Caco-2 (cell line): ENCODE measurements at regions not wholly inside any gene's neighbourhood (a gene's known extent, or its start where the extent isn't known, plus 50 kb on each side); places are given as distances from the start of the nearest gene placed in this dataset.

Source experiments
- BruUV-seq: library from RNA; stranded (reverse); fragments of 400-500 nt; replicated peaks from 2 replicates; lab custom pipeline; 2021; lab: Mats Ljungman, UMichigan
- CTCF ChIA-PET: fragments of 300-600 bp; sonication (Branson Sonifier 250); formaldehyde crosslinking; loops from one replicate; lab custom pipeline; 2022; ENCODE audit warnings: antibody characterized with exemption; lab: Charles Lee
- POLR2A ChIA-PET: fragments of 300-600 bp; sonication (Branson Sonifier 250); formaldehyde crosslinking; loops from one replicate; lab custom pipeline; 2022; ENCODE audit warnings: antibody characterized with exemption; lab: Charles Lee
- DNase-seq, 2 experiments: peaks; one replicate each; pipeline versions ENCODE4 v3.0.0 to v3.0.0-alpha.2; 2020 to 2022
- H3K27me3 ChIP-seq: replicated peaks from 2 replicates; pipeline ENCODE4 v1.6.0; 2011; ENCODE audit warnings: low read length; ENCODE audit not compliant: control insufficient read depth, insufficient read depth
- H3K36me3 ChIP-seq: 2 replicates; pipeline ENCODE4 v1.5.1; 2011; ENCODE audit warnings: low read length; ENCODE audit not compliant: control insufficient read depth, insufficient read depth
- H3K4me1 ChIP-seq: fragments of 250-450 bp; sonication (Bioruptor Pico); 2 replicates; pipeline ENCODE4 v1.5.1; 2020; ENCODE audit warnings: mild to moderate bottlenecking
- H3K4me3 ChIP-seq: 2 replicates; pipeline ENCODE4 v1.5.1; 2011; ENCODE audit warnings: low read depth, mild to moderate bottlenecking, control low read depth, low read length
- H3K9me3 ChIP-seq: fragments of 250-450 bp; sonication (Bioruptor Pico); 2 replicates; pipeline ENCODE4 v1.5.1; 2020; ENCODE audit warnings: mild to moderate bottlenecking, moderate library complexity
- H3K27ac Mint-ChIP-seq: one replicate; pipeline ENCODE4 v1.8.0; 2022; ENCODE audit warnings: mixed read lengths; ENCODE audit not compliant: unreplicated experiment
- H3K27me3 Mint-ChIP-seq: one replicate; pipeline ENCODE4 v1.8.0; 2022; ENCODE audit warnings: mixed read lengths; ENCODE audit not compliant: insufficient read depth, unreplicated experiment
- H3K36me3 Mint-ChIP-seq: one replicate; pipeline ENCODE4 v1.8.0; 2022; ENCODE audit warnings: mild to moderate bottlenecking, mixed read lengths; ENCODE audit not compliant: insufficient read depth, unreplicated experiment
- H3K4me1 Mint-ChIP-seq: one replicate; pipeline ENCODE4 v1.8.0; 2022; ENCODE audit warnings: low read depth, mixed read lengths; ENCODE audit not compliant: unreplicated experiment
- H3K4me3 Mint-ChIP-seq: one replicate; pipeline ENCODE4 v1.8.0; 2022; ENCODE audit warnings: mild to moderate bottlenecking, moderate library complexity, mixed read lengths; ENCODE audit not compliant: unreplicated experiment
- H3K9me3 Mint-ChIP-seq: one replicate; pipeline ENCODE4 v1.8.0; 2022; ENCODE audit warnings: mixed read lengths; ENCODE audit not compliant: unreplicated experiment
- intact Hi-C: fragments of 100-400 bp; cut with micrococcal nuclease; formaldehyde crosslinking; loops from one replicate; pipeline ENCODE4 v1.10.0; 2022; ENCODE audit not compliant: unreplicated experiment
- TF ChIP-seq, protein P1 (sequence below), 2 experiments: fragments of 200-600 bp in 1 of 2; IDR thresholded peaks; 1 replicate in 1 of 2; 2 replicates in 1 of 2; pipeline versions ENCODE4 v1.5.1 to v1.8.0; 2011 to 2022; ENCODE audit warnings: antibody characterized with exemption in 1 of 2, control low read depth in 1 of 2, inconsistent platforms in 1 of 2, low read depth in 1 of 2, low read length in 1 of 2, mild to moderate bottlenecking in 1 of 2, moderate library complexity in 1 of 2; ENCODE audit not compliant: insufficient read depth in 1 of 2, severe bottlenecking in 1 of 2, unreplicated experiment in 1 of 2

DNA sequence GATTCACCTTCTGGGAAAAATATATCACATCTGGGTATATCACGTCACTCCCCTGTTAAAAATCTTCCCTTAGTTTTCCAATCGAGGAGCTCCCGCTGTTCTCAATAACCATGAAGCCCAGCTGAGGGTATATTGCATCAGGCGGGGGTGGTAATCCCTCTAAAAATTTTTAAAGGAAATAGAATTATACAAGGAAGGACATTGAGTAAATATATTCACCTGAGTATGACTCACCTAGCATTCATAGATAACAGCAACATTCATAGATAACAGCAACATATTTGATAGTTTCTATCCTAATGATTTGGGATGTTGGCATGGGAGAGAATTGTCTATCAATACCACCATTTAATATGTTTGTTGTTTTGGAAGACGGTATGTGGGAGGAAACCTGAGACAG lies 473.6 kb downstream of the RMST start:
- Mint-ChIP-seq H3K27me3 (no peaks in the 10 kb centered on the region), H3K9me3 (peaks cover 27% of the 10 kb centered on the region), H3K4me1 (peaks cover 36% of the 10 kb centered on the region), H3K27ac (peak overlapping the region; percentile 5), H3K36me3 (no peaks in the 10 kb centered on the region), H3K4me3 (no peak overlapping the region)
- ChIA-PET CTCF (no interaction called here), POLR2A (no interaction called here)
- DNase-seq, result no peak
- Histone ChIP-seq H3K4me3 (no peak overlapping the region), H3K9me3 (no peaks in the 10 kb centered on the region), H3K4me1 (peaks cover 27% of the 10 kb centered on the region), H3K36me3 (no peaks in the 10 kb centered on the region), H3K27me3 (no peaks in the 10 kb centered on the region)
- no TSS peak for BruUV-seq
- intact Hi-C loops, result no loop called here
- TF ChIP-seq, protein P1, sequence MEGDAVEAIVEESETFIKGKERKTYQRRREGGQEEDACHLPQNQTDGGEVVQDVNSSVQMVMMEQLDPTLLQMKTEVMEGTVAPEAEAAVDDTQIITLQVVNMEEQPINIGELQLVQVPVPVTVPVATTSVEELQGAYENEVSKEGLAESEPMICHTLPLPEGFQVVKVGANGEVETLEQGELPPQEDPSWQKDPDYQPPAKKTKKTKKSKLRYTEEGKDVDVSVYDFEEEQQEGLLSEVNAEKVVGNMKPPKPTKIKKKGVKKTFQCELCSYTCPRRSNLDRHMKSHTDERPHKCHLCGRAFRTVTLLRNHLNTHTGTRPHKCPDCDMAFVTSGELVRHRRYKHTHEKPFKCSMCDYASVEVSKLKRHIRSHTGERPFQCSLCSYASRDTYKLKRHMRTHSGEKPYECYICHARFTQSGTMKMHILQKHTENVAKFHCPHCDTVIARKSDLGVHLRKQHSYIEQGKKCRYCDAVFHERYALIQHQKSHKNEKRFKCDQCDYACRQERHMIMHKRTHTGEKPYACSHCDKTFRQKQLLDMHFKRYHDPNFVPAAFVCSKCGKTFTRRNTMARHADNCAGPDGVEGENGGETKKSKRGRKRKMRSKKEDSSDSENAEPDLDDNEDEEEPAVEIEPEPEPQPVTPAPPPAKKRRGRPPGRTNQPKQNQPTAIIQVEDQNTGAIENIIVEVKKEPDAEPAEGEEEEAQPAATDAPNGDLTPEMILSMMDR (IDR thresholded peaks at IDR 0.05; ENCODE audit: insufficient read depth in 1 of 2, low read depth in 1 of 2, low read length in 1 of 2, severe bottlenecking in 1 of 2, unreplicated experiment in 1 of 2), result no peak

DNA sequence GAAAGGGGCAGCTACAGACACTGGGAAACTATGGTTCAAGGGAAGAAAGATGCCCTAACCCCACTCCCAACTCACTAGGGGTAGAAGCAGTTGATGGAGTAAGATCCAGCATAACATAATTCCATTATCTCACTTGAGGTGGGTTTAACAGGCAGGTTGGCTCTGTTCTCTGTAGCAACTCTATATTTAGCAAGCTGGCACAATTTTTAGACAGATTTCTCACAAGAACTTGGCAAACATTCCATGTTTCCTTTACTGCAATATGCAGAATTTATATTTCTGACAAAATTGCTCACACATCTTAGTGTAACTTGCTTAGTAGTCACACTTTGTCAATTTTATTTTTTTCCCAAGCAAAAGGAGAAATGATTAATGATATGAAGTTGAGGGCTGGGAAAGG lies 475.4 kb downstream of the RMST start:
- no peak for DNase-seq
- Histone ChIP-seq H3K27me3 (no peaks in the 10 kb centered on the region), H3K36me3 (no peaks in the 10 kb centered on the region), H3K4me3 (no peak overlapping the region), H3K4me1 (peaks cover 29% of the 10 kb centered on the region), H3K9me3 (peaks cover 2% of the 10 kb centered on the region; the same call in 1 of the 2 replicates)
- intact Hi-C loops, result no loop called here
- Mint-ChIP-seq H3K4me3 (no peak overlapping the region), H3K27ac (no peak overlapping the region), H3K27me3 (no peaks in the 10 kb centered on the region), H3K9me3 (peaks cover 28% of the 10 kb centered on the region), H3K36me3 (peaks cover 10% of the 10 kb centered on the region), H3K4me1 (peaks cover 50% of the 10 kb centered on the region)
- ChIA-PET POLR2A (no interaction called here), CTCF (no interaction called here)
- no TSS peak for BruUV-seq
- TF ChIP-seq, protein P1 (IDR thresholded peaks at IDR 0.05; ENCODE audit: insufficient read depth in 1 of 2, low read depth in 1 of 2, low read length in 1 of 2, severe bottlenecking in 1 of 2, unreplicated experiment in 1 of 2), result no peak

GRCh38 chr12:97939156-97939555 lies 476.6 kb downstream of the RMST start:
- Histone ChIP-seq H3K36me3 (no peaks in the 10 kb centered on the region), H3K4me3 (no peak overlapping the region), H3K4me1 (peaks cover 29% of the 10 kb centered on the region), H3K27me3 (no peaks in the 10 kb centered on the region), H3K9me3 (peaks cover 2% of the 10 kb centered on the region; the same call in 1 of the 2 replicates)
- TF ChIP-seq, protein P1 (IDR thresholded peaks at IDR 0.05; ENCODE audit: insufficient read depth in 1 of 2, low read depth in 1 of 2, low read length in 1 of 2, severe bottlenecking in 1 of 2, unreplicated experiment in 1 of 2), result no peak
- BruUV-seq, result no TSS peak
- Mint-ChIP-seq H3K4me1 (peaks cover 53% of the 10 kb centered on the region), H3K36me3 (peaks cover 10% of the 10 kb centered on the region), H3K9me3 (peaks cover 28% of the 10 kb centered on the region), H3K27ac (no peak overlapping the region), H3K27me3 (no peaks in the 10 kb centered on the region), H3K4me3 (no peak overlapping the region)
- CTCF ChIA-PET, result no interaction called here
- DNase-seq, result no peak
- POLR2A ChIA-PET, result no interaction called here
- intact Hi-C loops, result no loop called here
